GM21529 (cell line): ENCODE measurements at regions not wholly inside any gene's neighbourhood (a gene's known extent, or its start where the extent isn't known, plus 50 kb on each side); places are given as distances from the start of the nearest gene placed in this dataset.

Experiments used
- ATAC-seq: cut with Tn5 transposase; IDR thresholded peaks from one replicate; pipeline ENCODE4 v1.9.1; 2021; ENCODE audit not compliant: unreplicated experiment

- no peak for ATAC-seq
Observed at GRCh38 chr1:67948151-67949080, 102.0 kb downstream of the DIRAS3 start.

GRCh38 chr1:67947114-67947513, 103.3 kb downstream of the DIRAS3 start:
- no peak for ATAC-seq

GRCh38 chr1:67945733-67946374, 104.6 kb downstream of the DIRAS3 start:
- ATAC-seq = no peak

- no peak for ATAC-seq
Observed at GRCh38 chr1:67942274-67942673, 108.2 kb downstream of the DIRAS3 start.

- no peak for ATAC-seq
Observed at GRCh38 chr1:67941746-67942145, 108.5 kb upstream of the GNG12 start.

- ATAC-seq = no peak
Observed at GRCh38 chr1:67941155-67941554, 107.9 kb upstream of the GNG12 start.

GRCh38 chr1:67939942-67940341, 106.7 kb upstream of the GNG12 start:
- no peak for ATAC-seq

GRCh38 chr1:67939186-67939743, 106.0 kb upstream of the GNG12 start:
- ATAC-seq = no peak

GRCh38 chr1:67937651-67938050, 104.4 kb upstream of the GNG12 start:
- no peak for ATAC-seq

- no peak for ATAC-seq
Observed at GRCh38 chr1:67937010-67937409, 103.7 kb upstream of the GNG12 start.

- no peak for ATAC-seq
Observed at GRCh38 chr1:67935560-67935959, 102.3 kb upstream of the GNG12 start.

GRCh38 chr1:67931198-67931597, 97.9 kb upstream of the GNG12 start:
- no peak for ATAC-seq

- ATAC-seq = no peak
Observed at GRCh38 chr1:67923074-67923473, 89.8 kb upstream of the GNG12 start.

GRCh38 chr1:67921725-67922489, 88.6 kb upstream of the GNG12 start:
- no peak for ATAC-seq

- no peak for ATAC-seq
Observed at GRCh38 chr1:67919274-67920072, 86.2 kb upstream of the GNG12 start.

- ATAC-seq = no peak
Observed at GRCh38 chr1:67918067-67918466, 84.8 kb upstream of the GNG12 start.

- ATAC-seq = no peak
Observed at GRCh38 chr1:67917006-67917405, 83.7 kb upstream of the GNG12 start.

- no peak for ATAC-seq
Observed at GRCh38 chr1:67916140-67916886, 83.0 kb upstream of the GNG12 start.

- ATAC-seq = no peak
Observed at GRCh38 chr1:67909776-67910175, 76.5 kb upstream of the GNG12 start.
